22Rv1 (cell line): ENCODE measurements at regions not wholly inside any gene's neighbourhood (a gene's known extent, or its start where the extent isn't known, plus 50 kb on each side); places are given as distances from the start of the nearest gene placed in this dataset.

Experiments
- CTCF ChIP-seq: fragments of 450-650 bp; IDR thresholded peaks from 2 replicates; pipeline ENCODE4 v1.5.1; 2017; ENCODE audit warnings: mild to moderate bottlenecking
- ZFX ChIP-seq: fragments of 450-650 bp; IDR thresholded peaks from 2 replicates; pipeline ENCODE4 v1.6.1; 2017; ENCODE audit warnings: antibody characterized with exemption, borderline replicate concordance

- TF ChIP-seq CTCF: no peak
- TF ChIP-seq ZFX: no peak
Observed at GRCh38 chr1:229981736-229982135, 85.3 kb upstream of the GALNT2 start.
